ENCODE measurements at regions not wholly inside any gene's neighbourhood (a gene's known extent, or its start where the extent isn't known, plus 50 kb on each side); places are given as distances from the start of the nearest gene placed in this dataset.

DNA sequence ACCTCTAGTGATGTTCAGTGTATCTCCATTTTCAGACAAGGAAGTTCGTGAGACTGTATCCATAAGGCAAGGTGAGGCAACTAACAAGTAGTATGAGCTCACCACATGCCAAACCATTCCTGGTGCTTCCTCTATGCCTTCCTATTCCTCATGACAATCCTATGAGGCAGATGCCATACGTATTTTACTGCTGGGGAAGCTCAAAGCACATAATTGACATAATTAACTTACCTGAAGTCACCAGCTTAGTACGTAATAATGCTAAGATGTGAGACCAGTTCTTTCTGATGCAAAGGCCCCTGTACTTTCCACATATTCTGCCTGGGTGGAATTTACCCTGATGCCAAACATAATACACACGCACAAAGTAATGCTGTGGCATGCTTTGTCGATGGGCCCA is 83.6 kb upstream of the NFIA start:
- TF ChIP-seq, protein P1, sequence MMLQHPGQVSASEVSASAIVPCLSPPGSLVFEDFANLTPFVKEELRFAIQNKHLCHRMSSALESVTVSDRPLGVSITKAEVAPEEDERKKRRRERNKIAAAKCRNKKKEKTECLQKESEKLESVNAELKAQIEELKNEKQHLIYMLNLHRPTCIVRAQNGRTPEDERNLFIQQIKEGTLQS (CRISPR knock-in tag; conservative IDR thresholded peaks at IDR 0.05), result no peak
- TF ChIP-seq CREB1 (CRISPR knock-in tag; IDR thresholded peaks at IDR 0.05), result no peak
- TF ChIP-seq, protein P2, sequence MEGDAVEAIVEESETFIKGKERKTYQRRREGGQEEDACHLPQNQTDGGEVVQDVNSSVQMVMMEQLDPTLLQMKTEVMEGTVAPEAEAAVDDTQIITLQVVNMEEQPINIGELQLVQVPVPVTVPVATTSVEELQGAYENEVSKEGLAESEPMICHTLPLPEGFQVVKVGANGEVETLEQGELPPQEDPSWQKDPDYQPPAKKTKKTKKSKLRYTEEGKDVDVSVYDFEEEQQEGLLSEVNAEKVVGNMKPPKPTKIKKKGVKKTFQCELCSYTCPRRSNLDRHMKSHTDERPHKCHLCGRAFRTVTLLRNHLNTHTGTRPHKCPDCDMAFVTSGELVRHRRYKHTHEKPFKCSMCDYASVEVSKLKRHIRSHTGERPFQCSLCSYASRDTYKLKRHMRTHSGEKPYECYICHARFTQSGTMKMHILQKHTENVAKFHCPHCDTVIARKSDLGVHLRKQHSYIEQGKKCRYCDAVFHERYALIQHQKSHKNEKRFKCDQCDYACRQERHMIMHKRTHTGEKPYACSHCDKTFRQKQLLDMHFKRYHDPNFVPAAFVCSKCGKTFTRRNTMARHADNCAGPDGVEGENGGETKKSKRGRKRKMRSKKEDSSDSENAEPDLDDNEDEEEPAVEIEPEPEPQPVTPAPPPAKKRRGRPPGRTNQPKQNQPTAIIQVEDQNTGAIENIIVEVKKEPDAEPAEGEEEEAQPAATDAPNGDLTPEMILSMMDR (IDR thresholded peaks at IDR 0.05), result no peak
- no peak for TF ChIP-seq ZNF263 (CRISPR knock-in tag; IDR thresholded peaks at IDR 0.05; ENCODE audit: low read depth)
- TF ChIP-seq NFE2L1 (CRISPR knock-in tag; IDR thresholded peaks at IDR 0.05), result no peak
- TF ChIP-seq, protein P3, sequence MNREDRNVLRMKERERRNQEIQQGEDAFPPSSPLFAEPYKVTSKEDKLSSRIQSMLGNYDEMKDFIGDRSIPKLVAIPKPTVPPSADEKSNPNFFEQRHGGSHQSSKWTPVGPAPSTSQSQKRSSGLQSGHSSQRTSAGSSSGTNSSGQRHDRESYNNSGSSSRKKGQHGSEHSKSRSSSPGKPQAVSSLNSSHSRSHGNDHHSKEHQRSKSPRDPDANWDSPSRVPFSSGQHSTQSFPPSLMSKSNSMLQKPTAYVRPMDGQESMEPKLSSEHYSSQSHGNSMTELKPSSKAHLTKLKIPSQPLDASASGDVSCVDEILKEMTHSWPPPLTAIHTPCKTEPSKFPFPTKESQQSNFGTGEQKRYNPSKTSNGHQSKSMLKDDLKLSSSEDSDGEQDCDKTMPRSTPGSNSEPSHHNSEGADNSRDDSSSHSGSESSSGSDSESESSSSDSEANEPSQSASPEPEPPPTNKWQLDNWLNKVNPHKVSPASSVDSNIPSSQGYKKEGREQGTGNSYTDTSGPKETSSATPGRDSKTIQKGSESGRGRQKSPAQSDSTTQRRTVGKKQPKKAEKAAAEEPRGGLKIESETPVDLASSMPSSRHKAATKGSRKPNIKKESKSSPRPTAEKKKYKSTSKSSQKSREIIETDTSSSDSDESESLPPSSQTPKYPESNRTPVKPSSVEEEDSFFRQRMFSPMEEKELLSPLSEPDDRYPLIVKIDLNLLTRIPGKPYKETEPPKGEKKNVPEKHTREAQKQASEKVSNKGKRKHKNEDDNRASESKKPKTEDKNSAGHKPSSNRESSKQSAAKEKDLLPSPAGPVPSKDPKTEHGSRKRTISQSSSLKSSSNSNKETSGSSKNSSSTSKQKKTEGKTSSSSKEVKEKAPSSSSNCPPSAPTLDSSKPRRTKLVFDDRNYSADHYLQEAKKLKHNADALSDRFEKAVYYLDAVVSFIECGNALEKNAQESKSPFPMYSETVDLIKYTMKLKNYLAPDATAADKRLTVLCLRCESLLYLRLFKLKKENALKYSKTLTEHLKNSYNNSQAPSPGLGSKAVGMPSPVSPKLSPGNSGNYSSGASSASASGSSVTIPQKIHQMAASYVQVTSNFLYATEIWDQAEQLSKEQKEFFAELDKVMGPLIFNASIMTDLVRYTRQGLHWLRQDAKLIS (CRISPR knock-in tag; IDR thresholded peaks at IDR 0.05; ENCODE audit: borderline replicate concordance), result no peak
- TF ChIP-seq, protein P4, sequence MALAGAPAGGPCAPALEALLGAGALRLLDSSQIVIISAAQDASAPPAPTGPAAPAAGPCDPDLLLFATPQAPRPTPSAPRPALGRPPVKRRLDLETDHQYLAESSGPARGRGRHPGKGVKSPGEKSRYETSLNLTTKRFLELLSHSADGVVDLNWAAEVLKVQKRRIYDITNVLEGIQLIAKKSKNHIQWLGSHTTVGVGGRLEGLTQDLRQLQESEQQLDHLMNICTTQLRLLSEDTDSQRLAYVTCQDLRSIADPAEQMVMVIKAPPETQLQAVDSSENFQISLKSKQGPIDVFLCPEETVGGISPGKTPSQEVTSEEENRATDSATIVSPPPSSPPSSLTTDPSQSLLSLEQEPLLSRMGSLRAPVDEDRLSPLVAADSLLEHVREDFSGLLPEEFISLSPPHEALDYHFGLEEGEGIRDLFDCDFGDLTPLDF (CRISPR knock-in tag; IDR thresholded peaks at IDR 0.05), result no peak
